ENCODE measurements at regions not wholly inside any gene's neighbourhood (a gene's known extent, or its start where the extent isn't known, plus 50 kb on each side); places are given as distances from the start of the nearest gene placed in this dataset.
A peak's percentile ranks its signal among the peaks of the same experiment; 100 is the strongest.

DNA sequence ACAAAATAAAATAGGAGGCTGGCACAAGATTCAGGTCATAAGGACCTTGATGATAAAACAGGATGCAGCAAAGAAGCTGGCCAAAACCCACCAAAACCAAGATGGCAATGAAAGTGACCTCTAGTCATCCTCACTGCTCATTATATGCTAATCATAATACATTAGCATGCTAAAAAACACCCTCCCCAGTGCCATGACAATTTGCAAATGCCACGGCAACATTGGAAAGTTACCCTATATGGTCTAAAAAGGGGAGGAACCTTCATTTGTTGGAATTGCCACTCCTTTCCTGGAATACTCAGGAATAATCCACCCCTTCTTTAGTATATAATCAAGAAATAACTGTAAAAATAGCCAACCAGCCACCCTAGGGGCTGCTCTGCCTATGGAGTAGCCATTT is 108.8 kb upstream of the GRIK1 start:
- ChIA-PET POLR2A (no interaction called here), CTCF (no interaction called here)
- TF ChIP-seq, protein P1, sequence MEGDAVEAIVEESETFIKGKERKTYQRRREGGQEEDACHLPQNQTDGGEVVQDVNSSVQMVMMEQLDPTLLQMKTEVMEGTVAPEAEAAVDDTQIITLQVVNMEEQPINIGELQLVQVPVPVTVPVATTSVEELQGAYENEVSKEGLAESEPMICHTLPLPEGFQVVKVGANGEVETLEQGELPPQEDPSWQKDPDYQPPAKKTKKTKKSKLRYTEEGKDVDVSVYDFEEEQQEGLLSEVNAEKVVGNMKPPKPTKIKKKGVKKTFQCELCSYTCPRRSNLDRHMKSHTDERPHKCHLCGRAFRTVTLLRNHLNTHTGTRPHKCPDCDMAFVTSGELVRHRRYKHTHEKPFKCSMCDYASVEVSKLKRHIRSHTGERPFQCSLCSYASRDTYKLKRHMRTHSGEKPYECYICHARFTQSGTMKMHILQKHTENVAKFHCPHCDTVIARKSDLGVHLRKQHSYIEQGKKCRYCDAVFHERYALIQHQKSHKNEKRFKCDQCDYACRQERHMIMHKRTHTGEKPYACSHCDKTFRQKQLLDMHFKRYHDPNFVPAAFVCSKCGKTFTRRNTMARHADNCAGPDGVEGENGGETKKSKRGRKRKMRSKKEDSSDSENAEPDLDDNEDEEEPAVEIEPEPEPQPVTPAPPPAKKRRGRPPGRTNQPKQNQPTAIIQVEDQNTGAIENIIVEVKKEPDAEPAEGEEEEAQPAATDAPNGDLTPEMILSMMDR (IDR thresholded peaks at IDR 0.05): no peak
- Histone ChIP-seq H3K4me1 (ENCODE audit: insufficient read depth, low read length) (no peaks in the 10 kb centered on the region), H3K9me3 (ENCODE audit: control insufficient read depth in 1 of 2, insufficient read depth in 1 of 2, low read length in 2 of 2) (no peaks in the 10 kb centered on the region), H3K27ac (ENCODE audit: low read depth in 1 of 2, low read length in 2 of 2) (no peak overlapping the region), H3K36me3 (ENCODE audit: insufficient read depth, low read length) (no peaks in the 10 kb centered on the region), H3K27me3 (ENCODE audit: control insufficient read depth in 1 of 2, insufficient read depth in 2 of 2, low read length in 2 of 2) (no peaks in the 10 kb centered on the region), H3K4me3 (ENCODE audit: low read length) (no peak overlapping the region)
- H3K27me3 Mint-ChIP-seq: peaks cover 5% of the 10 kb centered on the region
- H3K4me1 Mint-ChIP-seq (ENCODE audit: low read depth): no peaks in the 10 kb centered on the region
- DNase-seq (no peak), ATAC-seq (ENCODE audit: poor library complexity) (no peak)
- intact Hi-C loops (cut with DNase I, micrococcal nuclease): loop anchor here (10.0 kb wide), 1 partner anchor 1556 kb away; no protein-coding TSS in a partner anchor
- no peaks in the 10 kb centered on the region for H3K9me3 Mint-ChIP-seq
- H3K36me3 Mint-ChIP-seq (ENCODE audit: low read depth): no peaks in the 10 kb centered on the region
- no peak overlapping the region for H3K4me3 Mint-ChIP-seq
- no peak overlapping the region for H3K27ac Mint-ChIP-seq

DNA sequence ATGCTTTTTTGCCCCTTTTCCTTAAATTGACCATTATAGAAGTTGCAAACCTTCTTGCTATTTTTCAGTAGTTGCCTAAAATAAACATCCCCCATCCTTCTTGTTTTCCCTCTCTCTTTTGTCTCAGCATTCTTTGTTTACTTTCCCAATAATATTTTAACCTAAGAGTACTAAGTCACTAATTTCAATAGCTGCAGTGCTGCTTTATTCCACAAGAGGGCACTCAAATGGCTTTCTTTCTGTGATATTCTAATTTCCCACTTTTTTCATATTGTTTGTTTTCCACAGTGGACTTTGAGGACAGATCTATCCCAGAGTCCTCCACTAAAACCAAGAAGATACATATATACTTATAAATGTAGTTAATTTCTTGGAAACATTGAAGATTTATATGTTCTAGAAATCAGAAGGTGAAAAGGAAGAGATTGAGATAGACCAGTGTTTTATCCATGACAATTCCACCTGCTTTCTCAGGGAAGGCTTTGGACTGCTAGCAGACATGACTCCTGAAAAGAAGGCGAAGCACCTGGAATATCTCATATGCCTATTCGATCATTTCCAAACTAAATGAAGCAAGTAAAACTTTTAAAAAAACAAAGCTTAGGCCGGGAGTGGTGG is 104.8 kb upstream of the GRIK1 start:
- no peak overlapping the region for H3K4me3 Mint-ChIP-seq
- Histone ChIP-seq H3K4me1 (ENCODE audit: insufficient read depth, low read length) (no peaks in the 10 kb centered on the region), H3K36me3 (ENCODE audit: insufficient read depth, low read length) (no peaks in the 10 kb centered on the region), H3K9me3 (ENCODE audit: control insufficient read depth in 1 of 2, insufficient read depth in 1 of 2, low read length in 2 of 2) (peaks cover 0 to 6% of the 10 kb centered on the region in 2 experiments), H3K27ac (ENCODE audit: low read depth in 1 of 2, low read length in 2 of 2) (no peak overlapping the region), H3K27me3 (ENCODE audit: control insufficient read depth in 1 of 2, insufficient read depth in 2 of 2, low read length in 2 of 2) (peaks cover 0 to under 1% of the 10 kb centered on the region in 2 experiments), H3K4me3 (ENCODE audit: low read length) (no peak overlapping the region)
- TF ChIP-seq, protein P1 (IDR thresholded peaks at IDR 0.05): peak; percentile 94
- DNase-seq (peak in 3 of 14 experiments; percentile 5 to 24 (median 7)), ATAC-seq (ENCODE audit: poor library complexity) (no peak)
- CTCF ChIA-PET: interaction anchor here (1.6 to 2.2 kb wide), 3 partner anchors 11 to 1042 kb away, joined by 4 to 7 read pairs (median 6); no protein-coding TSS in a partner anchor
- intact Hi-C loops (cut with DNase I, micrococcal nuclease): loop anchor here (2.0 to 10.0 kb wide), 2 partner anchors 1040 to 1560 kb away; no protein-coding TSS in a partner anchor
- POLR2A ChIA-PET: no interaction called here
- H3K4me1 Mint-ChIP-seq (ENCODE audit: low read depth): no peaks in the 10 kb centered on the region
- peaks cover 2% of the 10 kb centered on the region for H3K9me3 Mint-ChIP-seq
- no peaks in the 10 kb centered on the region for H3K36me3 Mint-ChIP-seq (ENCODE audit: low read depth)
- peaks cover 8% of the 10 kb centered on the region for H3K27me3 Mint-ChIP-seq
- H3K27ac Mint-ChIP-seq: no peak overlapping the region

DNA sequence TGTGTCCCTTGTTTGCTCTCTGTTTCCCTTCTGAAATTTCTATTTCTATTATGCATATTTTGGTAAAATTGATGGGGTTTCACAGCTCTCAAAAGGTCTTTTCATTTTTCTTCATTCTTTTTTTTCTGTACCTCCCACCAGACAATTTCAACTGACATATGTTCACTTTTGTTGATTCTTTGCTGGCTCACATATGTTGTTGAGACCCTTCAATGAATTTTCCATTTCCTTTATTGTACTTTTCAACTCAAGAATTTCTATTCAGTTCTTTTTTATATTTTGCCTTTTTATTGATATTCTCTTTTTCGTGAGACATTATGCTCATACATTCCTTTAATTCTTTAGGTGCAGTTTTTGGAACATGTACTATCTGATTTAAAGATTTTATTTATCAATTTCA is 102.6 kb upstream of the GRIK1 start:
- H3K27me3 ChIP-seq (ENCODE audit: control insufficient read depth in 1 of 2, insufficient read depth in 2 of 2, low read length in 2 of 2): peaks cover 0 to 7% of the 10 kb centered on the region in 2 experiments

More for the DNA sequence above, 102.6 kb upstream of the GRIK1 start:
- ChIA-PET CTCF (no interaction called here), POLR2A (no interaction called here)
- Histone ChIP-seq H3K4me3 (ENCODE audit: low read length) (no peak overlapping the region), H3K9me3 (ENCODE audit: control insufficient read depth in 1 of 2, insufficient read depth in 1 of 2, low read length in 2 of 2) (peaks cover 0 to 6% of the 10 kb centered on the region in 2 experiments), H3K4me1 (ENCODE audit: insufficient read depth, low read length) (no peaks in the 10 kb centered on the region), H3K27ac (ENCODE audit: low read depth in 1 of 2, low read length in 2 of 2) (no peak overlapping the region), H3K36me3 (ENCODE audit: insufficient read depth, low read length) (no peaks in the 10 kb centered on the region)
- no peak for DNase-seq
- intact Hi-C loops (cut with DNase I, micrococcal nuclease): loop anchor here (10.0 kb wide), 1 partner anchor 1562 kb away; no protein-coding TSS in a partner anchor
- no peak overlapping the region for H3K27ac Mint-ChIP-seq
- H3K9me3 Mint-ChIP-seq: peaks cover 2% of the 10 kb centered on the region
- ATAC-seq (ENCODE audit: poor library complexity): no peak
- no peaks in the 10 kb centered on the region for H3K4me1 Mint-ChIP-seq (ENCODE audit: low read depth)
- peaks cover 17% of the 10 kb centered on the region for H3K27me3 Mint-ChIP-seq
- H3K4me3 Mint-ChIP-seq: no peak overlapping the region
- H3K36me3 Mint-ChIP-seq (ENCODE audit: low read depth): no peaks in the 10 kb centered on the region
- TF ChIP-seq, protein P1 (IDR thresholded peaks at IDR 0.05): no peak

Data from CD4-positive, alpha-beta T cell (primary cell).